H1 (cell line): ENCODE measurements at regions not wholly inside any gene's neighbourhood (a gene's known extent, or its start where the extent isn't known, plus 50 kb on each side); places are given as distances from the start of the nearest gene placed in this dataset.

Experiments used
- BACH1 ChIP-seq: IDR thresholded peaks from 2 replicates; pipeline ENCODE4 v1.6.1; 2012; ENCODE audit warnings: low read length, improper control_type of control experiment
- MAFK ChIP-seq: IDR thresholded peaks from 2 replicates; pipeline ENCODE4 v1.6.1; 2012; ENCODE audit warnings: low read depth, mild to moderate bottlenecking, improper control_type of control experiment, low read length
- SUZ12 ChIP-seq: fragments of 200-600 bp; sonication (generic); IDR thresholded peaks from 2 replicates; pipeline ENCODE4 v1.6.1; 2012; ENCODE audit warnings: mild to moderate bottlenecking, inconsistent platforms, low read length, moderate library complexity, mixed read lengths
- TF ChIP-seq, protein P1 (sequence below): fragments of 300-600 bp; sonication (generic); IDR thresholded peaks from 2 replicates; pipeline ENCODE4 v1.7.1; 2012; ENCODE audit warnings: low read length, moderate library complexity, mild to moderate bottlenecking, inconsistent platforms; ENCODE audit not compliant: insufficient replicate concordance
- TF ChIP-seq, protein P2 (sequence below): IDR thresholded peaks from 2 replicates; pipeline ENCODE4 v1.6.1; 2012; ENCODE audit warnings: low read length, inconsistent platforms

DNA sequence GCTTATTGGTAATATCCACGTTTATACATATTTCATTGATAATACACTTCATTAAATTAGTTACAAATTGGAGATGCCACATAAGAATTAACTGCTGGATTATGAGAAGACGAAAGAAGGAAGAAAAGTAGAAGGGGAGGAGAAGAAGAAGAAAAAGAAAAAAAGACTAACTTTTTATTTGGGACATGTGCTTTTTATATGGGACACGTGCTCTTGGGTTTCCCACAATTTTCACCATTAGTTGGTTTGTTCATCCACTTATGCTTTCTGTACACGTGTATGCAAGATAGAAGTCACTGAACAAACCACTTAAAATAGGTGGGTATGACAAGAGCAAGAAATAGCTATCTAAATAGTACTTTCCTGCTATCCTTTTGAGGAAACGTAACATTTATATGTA, 98.6 kb downstream of the MRPS30 start (continued):
- TF ChIP-seq, protein P1, sequence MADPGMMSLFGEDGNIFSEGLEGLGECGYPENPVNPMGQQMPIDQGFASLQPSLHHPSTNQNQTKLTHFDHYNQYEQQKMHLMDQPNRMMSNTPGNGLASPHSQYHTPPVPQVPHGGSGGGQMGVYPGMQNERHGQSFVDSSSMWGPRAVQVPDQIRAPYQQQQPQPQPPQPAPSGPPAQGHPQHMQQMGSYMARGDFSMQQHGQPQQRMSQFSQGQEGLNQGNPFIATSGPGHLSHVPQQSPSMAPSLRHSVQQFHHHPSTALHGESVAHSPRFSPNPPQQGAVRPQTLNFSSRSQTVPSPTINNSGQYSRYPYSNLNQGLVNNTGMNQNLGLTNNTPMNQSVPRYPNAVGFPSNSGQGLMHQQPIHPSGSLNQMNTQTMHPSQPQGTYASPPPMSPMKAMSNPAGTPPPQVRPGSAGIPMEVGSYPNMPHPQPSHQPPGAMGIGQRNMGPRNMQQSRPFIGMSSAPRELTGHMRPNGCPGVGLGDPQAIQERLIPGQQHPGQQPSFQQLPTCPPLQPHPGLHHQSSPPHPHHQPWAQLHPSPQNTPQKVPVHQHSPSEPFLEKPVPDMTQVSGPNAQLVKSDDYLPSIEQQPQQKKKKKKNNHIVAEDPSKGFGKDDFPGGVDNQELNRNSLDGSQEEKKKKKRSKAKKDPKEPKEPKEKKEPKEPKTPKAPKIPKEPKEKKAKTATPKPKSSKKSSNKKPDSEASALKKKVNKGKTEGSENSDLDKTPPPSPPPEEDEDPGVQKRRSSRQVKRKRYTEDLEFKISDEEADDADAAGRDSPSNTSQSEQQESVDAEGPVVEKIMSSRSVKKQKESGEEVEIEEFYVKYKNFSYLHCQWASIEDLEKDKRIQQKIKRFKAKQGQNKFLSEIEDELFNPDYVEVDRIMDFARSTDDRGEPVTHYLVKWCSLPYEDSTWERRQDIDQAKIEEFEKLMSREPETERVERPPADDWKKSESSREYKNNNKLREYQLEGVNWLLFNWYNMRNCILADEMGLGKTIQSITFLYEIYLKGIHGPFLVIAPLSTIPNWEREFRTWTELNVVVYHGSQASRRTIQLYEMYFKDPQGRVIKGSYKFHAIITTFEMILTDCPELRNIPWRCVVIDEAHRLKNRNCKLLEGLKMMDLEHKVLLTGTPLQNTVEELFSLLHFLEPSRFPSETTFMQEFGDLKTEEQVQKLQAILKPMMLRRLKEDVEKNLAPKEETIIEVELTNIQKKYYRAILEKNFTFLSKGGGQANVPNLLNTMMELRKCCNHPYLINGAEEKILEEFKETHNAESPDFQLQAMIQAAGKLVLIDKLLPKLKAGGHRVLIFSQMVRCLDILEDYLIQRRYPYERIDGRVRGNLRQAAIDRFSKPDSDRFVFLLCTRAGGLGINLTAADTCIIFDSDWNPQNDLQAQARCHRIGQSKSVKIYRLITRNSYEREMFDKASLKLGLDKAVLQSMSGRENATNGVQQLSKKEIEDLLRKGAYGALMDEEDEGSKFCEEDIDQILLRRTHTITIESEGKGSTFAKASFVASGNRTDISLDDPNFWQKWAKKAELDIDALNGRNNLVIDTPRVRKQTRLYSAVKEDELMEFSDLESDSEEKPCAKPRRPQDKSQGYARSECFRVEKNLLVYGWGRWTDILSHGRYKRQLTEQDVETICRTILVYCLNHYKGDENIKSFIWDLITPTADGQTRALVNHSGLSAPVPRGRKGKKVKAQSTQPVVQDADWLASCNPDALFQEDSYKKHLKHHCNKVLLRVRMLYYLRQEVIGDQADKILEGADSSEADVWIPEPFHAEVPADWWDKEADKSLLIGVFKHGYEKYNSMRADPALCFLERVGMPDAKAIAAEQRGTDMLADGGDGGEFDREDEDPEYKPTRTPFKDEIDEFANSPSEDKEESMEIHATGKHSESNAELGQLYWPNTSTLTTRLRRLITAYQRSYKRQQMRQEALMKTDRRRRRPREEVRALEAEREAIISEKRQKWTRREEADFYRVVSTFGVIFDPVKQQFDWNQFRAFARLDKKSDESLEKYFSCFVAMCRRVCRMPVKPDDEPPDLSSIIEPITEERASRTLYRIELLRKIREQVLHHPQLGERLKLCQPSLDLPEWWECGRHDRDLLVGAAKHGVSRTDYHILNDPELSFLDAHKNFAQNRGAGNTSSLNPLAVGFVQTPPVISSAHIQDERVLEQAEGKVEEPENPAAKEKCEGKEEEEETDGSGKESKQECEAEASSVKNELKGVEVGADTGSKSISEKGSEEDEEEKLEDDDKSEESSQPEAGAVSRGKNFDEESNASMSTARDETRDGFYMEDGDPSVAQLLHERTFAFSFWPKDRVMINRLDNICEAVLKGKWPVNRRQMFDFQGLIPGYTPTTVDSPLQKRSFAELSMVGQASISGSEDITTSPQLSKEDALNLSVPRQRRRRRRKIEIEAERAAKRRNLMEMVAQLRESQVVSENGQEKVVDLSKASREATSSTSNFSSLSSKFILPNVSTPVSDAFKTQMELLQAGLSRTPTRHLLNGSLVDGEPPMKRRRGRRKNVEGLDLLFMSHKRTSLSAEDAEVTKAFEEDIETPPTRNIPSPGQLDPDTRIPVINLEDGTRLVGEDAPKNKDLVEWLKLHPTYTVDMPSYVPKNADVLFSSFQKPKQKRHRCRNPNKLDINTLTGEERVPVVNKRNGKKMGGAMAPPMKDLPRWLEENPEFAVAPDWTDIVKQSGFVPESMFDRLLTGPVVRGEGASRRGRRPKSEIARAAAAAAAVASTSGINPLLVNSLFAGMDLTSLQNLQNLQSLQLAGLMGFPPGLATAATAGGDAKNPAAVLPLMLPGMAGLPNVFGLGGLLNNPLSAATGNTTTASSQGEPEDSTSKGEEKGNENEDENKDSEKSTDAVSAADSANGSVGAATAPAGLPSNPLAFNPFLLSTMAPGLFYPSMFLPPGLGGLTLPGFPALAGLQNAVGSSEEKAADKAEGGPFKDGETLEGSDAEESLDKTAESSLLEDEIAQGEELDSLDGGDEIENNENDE, result no peak
- TF ChIP-seq SUZ12 (no peak), BACH1 (no peak), MAFK (no peak)
- TF ChIP-seq, protein P2, sequence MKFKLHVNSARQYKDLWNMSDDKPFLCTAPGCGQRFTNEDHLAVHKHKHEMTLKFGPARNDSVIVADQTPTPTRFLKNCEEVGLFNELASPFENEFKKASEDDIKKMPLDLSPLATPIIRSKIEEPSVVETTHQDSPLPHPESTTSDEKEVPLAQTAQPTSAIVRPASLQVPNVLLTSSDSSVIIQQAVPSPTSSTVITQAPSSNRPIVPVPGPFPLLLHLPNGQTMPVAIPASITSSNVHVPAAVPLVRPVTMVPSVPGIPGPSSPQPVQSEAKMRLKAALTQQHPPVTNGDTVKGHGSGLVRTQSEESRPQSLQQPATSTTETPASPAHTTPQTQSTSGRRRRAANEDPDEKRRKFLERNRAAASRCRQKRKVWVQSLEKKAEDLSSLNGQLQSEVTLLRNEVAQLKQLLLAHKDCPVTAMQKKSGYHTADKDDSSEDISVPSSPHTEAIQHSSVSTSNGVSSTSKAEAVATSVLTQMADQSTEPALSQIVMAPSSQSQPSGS, result no peak
